IMR-90 (cell line): ENCODE measurements at regions not wholly inside any gene's neighbourhood (a gene's known extent, or its start where the extent isn't known, plus 50 kb on each side); places are given as distances from the start of the nearest gene placed in this dataset.

ENCODE experiments used
- CEBPB ChIP-seq: IDR thresholded peaks from 2 replicates; pipeline ENCODE4 v1.6.1; 2012; ENCODE audit warnings: low read depth, low read length, improper control_type of control experiment
- CTCF ChIP-seq: conservative IDR thresholded peaks from 2 replicates; pipeline ENCODE4 v1.5.1; 2012; ENCODE audit warnings: mild to moderate bottlenecking, low read depth, low read length, improper control_type of control experiment
- ELK1 ChIP-seq: fragments of 150-350 bp; IDR thresholded peaks from 2 replicates; pipeline ENCODE4 v1.6.1; 2016; ENCODE audit warnings: low read depth, mild to moderate bottlenecking, low read length, moderate library complexity, borderline replicate concordance
- FOS ChIP-seq: fragments of 150-350 bp; IDR thresholded peaks from 2 replicates; pipeline ENCODE4 v1.6.1; 2016; ENCODE audit warnings: low read depth, low read length
- MAFK ChIP-seq: IDR thresholded peaks from 2 replicates; pipeline ENCODE4 v1.6.1; 2012; ENCODE audit warnings: low read depth, low read length, improper control_type of control experiment
- POLR2A ChIP-seq: IDR thresholded peaks from 2 replicates; pipeline ENCODE4 v1.6.1; 2012; ENCODE audit warnings: mild to moderate bottlenecking, low read depth, low read length
- RAD21 ChIP-seq: IDR thresholded peaks from 2 replicates; pipeline ENCODE4 v1.6.1; 2012; ENCODE audit warnings: low read length, improper control_type of control experiment
- RCOR1 ChIP-seq: IDR thresholded peaks from 2 replicates; pipeline ENCODE4 v1.6.1; 2012; ENCODE audit warnings: mild to moderate bottlenecking, low read length, improper control_type of control experiment; ENCODE audit not compliant: insufficient replicate concordance
- SMC3 ChIP-seq: fragments of 150-350 bp; IDR thresholded peaks from 2 replicates; pipeline ENCODE4 v1.6.1; 2016; ENCODE audit warnings: low read depth, mild to moderate bottlenecking, antibody characterized with exemption, low read length, moderate library complexity

- TF ChIP-seq CTCF (no peak), RAD21 (no peak), CEBPB (no peak), POLR2A (no peak), RCOR1 (no peak), FOS (no peak), SMC3 (no peak), ELK1 (no peak), MAFK (no peak)
These were observed 254.6 kb upstream of the RND3 start for GRCh38 chr2:150742094-150742493.
